ENCODE measurements at regions not wholly inside any gene's neighbourhood (a gene's known extent, or its start where the extent isn't known, plus 50 kb on each side); places are given as distances from the start of the nearest gene placed in this dataset.

- TF ChIP-seq CTCF (conservative IDR thresholded peaks at IDR 0.05; ENCODE audit: low read depth in 2 of 2) = no peak
- TF ChIP-seq EZH2 (IDR thresholded peaks at IDR 0.05; ENCODE audit: low read depth, unreplicated experiment) = no peak
- no peak for TF ChIP-seq POLR2AphosphoS5 (IDR thresholded peaks at IDR 0.05; ENCODE audit: low read depth)
- TF ChIP-seq EZH2phosphoT487 (IDR thresholded peaks at IDR 0.05; ENCODE audit: unreplicated experiment) = no peak
- no peak for TF ChIP-seq ZNF331 (CRISPR knock-in tag; IDR thresholded peaks at IDR 0.05; ENCODE audit: low read depth)
- TF ChIP-seq JUNB (IDR thresholded peaks at IDR 0.05; ENCODE audit: unreplicated experiment) = no peak
- no peak for TF ChIP-seq CREB1 (CRISPR knock-in tag; IDR thresholded peaks at IDR 0.05; ENCODE audit: low read depth)
- TF ChIP-seq REST (IDR thresholded peaks at IDR 0.05; ENCODE audit: unreplicated experiment) = no peak
- TF ChIP-seq NANOG (IDR thresholded peaks at IDR 0.05; ENCODE audit: borderline replicate concordance) = no peak
- TF ChIP-seq ETS1 (IDR thresholded peaks at IDR 0.05) = no peak
- TF ChIP-seq STAT1 (IDR thresholded peaks at IDR 0.05; ENCODE audit: unreplicated experiment) = no peak
- TF ChIP-seq ZNF462 (CRISPR knock-in tag; IDR thresholded peaks at IDR 0.05) = no peak
- no peak for TF ChIP-seq ZNF114 (CRISPR knock-in tag; IDR thresholded peaks at IDR 0.05)
These were observed 456.4 kb upstream of the MANEA start for GRCh38 chr6:95120984-95121383.

Data from GM23338 (cell line).